D721Med (cell line): ENCODE measurements at regions not wholly inside any gene's neighbourhood (a gene's known extent, or its start where the extent isn't known, plus 50 kb on each side); places are given as distances from the start of the nearest gene placed in this dataset.

Experiments used
- DNase-seq: peaks from one replicate; pipeline ENCODE4 v3.0.0; 2011; ENCODE audit warnings: low spot score; ENCODE audit not compliant: insufficient read length
- FAIRE-seq: peaks from 2 replicates; lab custom pipeline; 2011; peaks lifted over from hg19 to GRCh38; lab: Jason Lieb, UNC
- TF ChIP-seq, protein P1 (sequence below): IDR thresholded peaks from 2 replicates; pipeline ENCODE4 v1.5.1; 2012; ENCODE audit warnings: mild to moderate bottlenecking, control low read depth; ENCODE audit not compliant: insufficient read depth; ENCODE audit errors: missing control alignments

DNA sequence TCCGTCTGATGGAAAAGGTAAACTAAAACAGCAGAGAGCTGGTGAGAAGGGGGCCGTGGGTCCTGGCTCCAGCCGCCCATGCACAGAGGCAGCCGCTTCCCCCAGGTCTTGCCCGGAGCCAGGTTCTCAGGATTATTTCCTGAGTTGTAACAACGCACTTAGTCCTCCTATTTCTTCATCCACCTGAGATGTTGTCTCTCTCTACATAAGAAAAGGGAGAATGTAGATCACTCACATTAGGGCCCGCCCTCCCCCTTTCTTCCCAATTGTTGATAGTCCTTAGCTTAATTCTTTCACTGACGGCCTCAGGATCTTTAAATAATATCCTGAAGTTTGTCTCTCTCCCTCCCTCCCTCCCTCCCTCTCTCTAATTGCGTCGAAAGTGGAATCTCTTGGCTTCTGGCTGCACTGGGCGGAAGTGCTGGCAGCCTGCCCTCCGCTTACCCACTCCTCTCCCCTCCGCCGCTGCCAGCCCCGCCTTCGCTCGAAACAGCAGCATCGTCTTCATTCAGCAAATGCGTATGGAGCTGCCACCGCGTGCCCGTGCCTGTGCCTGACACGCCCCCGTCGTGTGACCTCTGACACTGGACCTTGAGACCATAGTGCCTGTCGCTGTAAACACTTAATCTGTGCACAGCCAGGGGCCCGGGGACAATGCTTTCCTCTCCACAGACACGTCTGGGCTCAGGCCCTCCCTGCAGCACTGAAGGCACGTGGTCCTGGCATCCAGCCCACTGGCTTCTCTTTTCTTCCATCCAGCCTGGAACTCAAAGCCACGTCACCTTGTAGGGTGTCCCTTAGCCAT lies 174.5 kb upstream of the PPP2R2D start:
- FAIRE-seq: no peak
- DNase-seq: no peak
- TF ChIP-seq, protein P1, sequence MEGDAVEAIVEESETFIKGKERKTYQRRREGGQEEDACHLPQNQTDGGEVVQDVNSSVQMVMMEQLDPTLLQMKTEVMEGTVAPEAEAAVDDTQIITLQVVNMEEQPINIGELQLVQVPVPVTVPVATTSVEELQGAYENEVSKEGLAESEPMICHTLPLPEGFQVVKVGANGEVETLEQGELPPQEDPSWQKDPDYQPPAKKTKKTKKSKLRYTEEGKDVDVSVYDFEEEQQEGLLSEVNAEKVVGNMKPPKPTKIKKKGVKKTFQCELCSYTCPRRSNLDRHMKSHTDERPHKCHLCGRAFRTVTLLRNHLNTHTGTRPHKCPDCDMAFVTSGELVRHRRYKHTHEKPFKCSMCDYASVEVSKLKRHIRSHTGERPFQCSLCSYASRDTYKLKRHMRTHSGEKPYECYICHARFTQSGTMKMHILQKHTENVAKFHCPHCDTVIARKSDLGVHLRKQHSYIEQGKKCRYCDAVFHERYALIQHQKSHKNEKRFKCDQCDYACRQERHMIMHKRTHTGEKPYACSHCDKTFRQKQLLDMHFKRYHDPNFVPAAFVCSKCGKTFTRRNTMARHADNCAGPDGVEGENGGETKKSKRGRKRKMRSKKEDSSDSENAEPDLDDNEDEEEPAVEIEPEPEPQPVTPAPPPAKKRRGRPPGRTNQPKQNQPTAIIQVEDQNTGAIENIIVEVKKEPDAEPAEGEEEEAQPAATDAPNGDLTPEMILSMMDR: no peak

DNA sequence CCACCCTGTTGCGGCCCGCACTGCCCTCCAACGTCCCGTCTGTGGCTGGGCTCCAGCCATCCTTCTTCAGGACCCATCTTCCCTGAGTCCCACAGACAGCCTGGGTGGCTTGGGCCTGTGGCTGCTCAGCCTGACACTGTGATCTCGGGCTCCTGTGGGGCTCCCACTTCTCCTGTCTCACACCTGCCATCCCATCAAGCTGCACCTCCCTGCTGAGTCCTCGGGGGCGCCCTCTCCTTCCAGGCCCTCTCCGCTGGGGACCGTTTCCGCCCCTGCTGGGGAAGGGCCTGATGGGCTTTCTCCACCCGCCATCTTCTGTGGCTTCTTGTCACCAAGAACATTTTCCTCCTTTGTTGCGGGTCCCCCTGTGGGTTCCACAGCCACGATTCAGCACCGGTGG lies 173.8 kb upstream of the PPP2R2D start:
- DNase-seq (no peak), FAIRE-seq (no peak)
- TF ChIP-seq, protein P1: no peak

DNA sequence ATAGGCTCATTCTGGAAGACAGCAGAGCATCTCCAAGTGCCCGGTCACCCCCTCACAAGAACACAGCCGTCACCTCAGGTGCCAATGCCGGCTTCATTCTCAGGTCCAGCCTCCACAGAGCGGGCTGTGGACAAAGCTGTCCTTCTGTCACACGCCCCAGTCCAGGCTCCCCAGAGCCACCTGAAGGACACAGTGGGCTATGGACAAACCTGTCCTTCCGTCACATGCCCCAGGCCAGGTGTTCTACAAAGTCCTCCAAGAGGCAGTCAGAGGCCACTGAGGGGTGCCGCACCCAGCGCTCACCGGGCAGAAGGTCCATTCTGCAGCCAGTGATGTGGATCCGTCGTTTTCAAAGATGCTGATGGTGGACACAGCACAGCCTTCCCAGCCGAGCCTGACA lies 173.2 kb upstream of the PPP2R2D start:
- FAIRE-seq: no peak
- no peak for DNase-seq
- TF ChIP-seq, protein P1: no peak

DNA sequence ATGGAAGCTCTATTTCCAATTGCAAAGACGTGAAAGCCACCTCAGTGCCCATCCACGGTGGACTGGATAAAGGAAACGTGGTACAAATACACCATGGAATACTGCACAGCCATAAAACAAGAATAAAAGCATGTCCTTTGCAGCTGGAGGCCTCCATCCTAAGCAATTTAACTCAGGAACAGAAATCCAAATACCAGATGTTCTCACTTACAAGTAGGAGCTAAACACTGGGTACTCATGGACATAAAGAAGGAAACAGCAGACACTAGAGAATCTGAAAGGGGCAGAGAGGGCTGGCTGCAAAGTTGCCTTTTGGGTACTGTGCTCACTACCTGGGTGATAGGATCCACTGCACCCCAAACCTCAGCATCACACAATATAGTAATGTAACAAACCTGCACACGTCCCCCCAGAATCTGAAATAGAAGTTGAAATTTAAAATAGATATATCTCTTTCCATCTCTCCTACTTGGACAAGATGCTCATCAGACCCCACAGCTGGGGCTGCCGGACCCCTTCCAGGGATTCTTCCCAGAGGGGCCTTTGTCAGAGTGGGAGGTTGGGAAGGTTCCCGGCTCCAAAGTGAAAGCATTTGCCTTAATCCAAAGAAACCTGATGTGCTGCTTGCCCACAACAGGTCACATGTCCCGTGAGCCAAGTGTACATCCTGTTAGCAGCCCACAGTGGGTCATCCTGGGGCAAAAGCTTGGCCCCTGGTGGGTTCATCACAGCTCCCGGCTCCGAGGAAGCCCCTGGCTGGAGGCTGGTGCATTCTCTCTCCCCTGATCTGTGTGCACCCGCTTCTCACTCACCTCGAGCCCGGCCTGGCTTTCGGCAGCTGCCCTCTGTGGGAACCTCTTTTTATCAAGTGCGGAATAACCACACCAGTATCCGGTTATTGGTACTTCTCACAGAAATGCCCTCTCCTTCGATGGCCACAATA lies 172.3 kb upstream of the PPP2R2D start:
- TF ChIP-seq, protein P1: no peak
- no peak for FAIRE-seq
- no peak for DNase-seq

DNA sequence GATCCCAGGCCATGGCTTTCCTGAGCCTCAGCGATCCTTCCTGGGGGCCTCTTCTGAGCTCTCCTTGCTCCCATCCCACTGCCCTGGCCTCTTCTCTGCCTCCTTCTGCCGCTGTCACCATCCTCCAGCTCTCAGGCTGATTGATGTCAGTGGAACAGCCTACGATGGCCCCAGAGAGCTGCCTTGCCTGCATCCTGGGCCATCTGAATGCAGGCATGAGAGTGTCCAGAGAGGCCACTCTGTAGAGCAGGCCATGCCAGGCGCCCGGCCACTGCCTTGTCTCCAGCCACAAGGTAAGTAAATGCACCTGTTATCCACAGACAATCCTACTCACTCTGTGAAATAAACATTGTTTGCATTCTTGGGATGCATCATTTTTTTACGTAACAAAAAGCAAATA lies 171.4 kb upstream of the PPP2R2D start:
- DNase-seq (no peak), FAIRE-seq (no peak)
- TF ChIP-seq, protein P1: no peak

DNA sequence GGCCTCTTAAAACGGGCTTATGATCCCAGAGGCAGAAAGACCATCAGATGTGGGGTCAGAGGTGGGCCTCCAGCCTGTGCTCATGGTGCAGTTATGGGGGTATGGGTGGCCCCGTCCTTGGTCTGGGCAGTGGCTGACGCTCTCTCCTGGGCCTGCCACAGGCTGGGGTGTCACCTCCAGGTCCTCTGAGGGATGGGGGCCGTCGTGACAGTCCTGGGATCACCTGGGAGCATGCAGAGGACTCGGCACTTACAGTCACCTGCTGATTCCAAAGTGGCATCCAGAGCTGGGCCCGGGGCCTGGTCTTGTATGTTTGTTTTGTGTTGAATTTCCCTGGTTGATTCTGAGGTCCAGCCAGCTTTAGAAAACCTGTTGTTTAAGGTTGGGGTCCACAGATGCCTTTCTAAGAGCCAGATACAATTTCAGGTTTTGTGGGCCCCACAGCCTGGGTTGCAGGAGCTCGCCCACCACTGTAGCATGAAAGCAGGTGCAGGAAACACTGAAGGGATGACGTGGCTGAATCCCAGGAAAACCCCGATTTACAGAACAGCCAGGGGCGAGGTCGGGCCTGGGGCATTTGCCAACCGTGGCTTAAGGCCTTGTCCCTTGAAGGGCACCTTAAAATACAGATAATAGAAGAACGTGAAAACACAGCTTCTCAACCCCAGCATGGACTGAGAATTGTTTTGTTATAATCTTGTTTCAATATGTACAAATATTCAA lies 170.7 kb upstream of the PPP2R2D start:
- FAIRE-seq (no peak), DNase-seq (no peak)
- TF ChIP-seq, protein P1: no peak
